T-helper 2 cell treated with Interferon-gamma antibody and Interleukin-4, amounts not matched to agents 5 μg/mL and 100 μg/mL, for 36 hours (primary cell): ENCODE measurements at regions not wholly inside any gene's neighbourhood (a gene's known extent, or its start where the extent isn't known, plus 50 kb on each side); places are given as distances from the start of the nearest gene placed in this dataset.
"Not testable (repeated sequence)": the region's sequence is repeated elsewhere in the genome, so short reads cannot be mapped to it uniquely, and the experiment has no call there.

Experiments
- DNase-seq: peaks from one replicate; pipeline ENCODE4 v3.0.0; 2021; ENCODE audit warnings: low spot score
- H3K27ac Mint-ChIP-seq: one replicate; pipeline ENCODE4 v1.8.0; 2021; ENCODE audit warnings: mild to moderate bottlenecking, mixed read lengths
- H3K27me3 Mint-ChIP-seq: one replicate; pipeline ENCODE4 v1.8.0; 2021; ENCODE audit warnings: low read depth, mixed read lengths
- H3K36me3 Mint-ChIP-seq: one replicate; pipeline ENCODE4 v1.8.0; 2021; ENCODE audit warnings: low read depth, mixed read lengths
- H3K4me1 Mint-ChIP-seq: one replicate; pipeline ENCODE4 v1.8.0; 2021; ENCODE audit warnings: low read depth, mixed read lengths
- H3K4me3 Mint-ChIP-seq: one replicate; pipeline ENCODE4 v1.8.0; 2022; ENCODE audit warnings: mild to moderate bottlenecking, moderate library complexity, mixed read lengths
- H3K9me3 Mint-ChIP-seq: one replicate; pipeline ENCODE4 v1.8.0; 2021; ENCODE audit warnings: mixed read lengths

- Mint-ChIP-seq H3K4me3 (no peak overlapping the region), H3K9me3 (no peaks in the 10 kb centered on the region), H3K27me3 (no peaks in the 10 kb centered on the region), H3K4me1 (no peaks in the 10 kb centered on the region), H3K36me3 (peaks cover 71% of the 10 kb centered on the region), H3K27ac (no peak overlapping the region)
- DNase-seq: no peak
These were observed 51.0 kb downstream of the IARS1 start for GRCh38 chr9:92242260-92243136.

- Mint-ChIP-seq H3K27me3 (no peaks in the 10 kb centered on the region), H3K9me3 (no peaks in the 10 kb centered on the region), H3K36me3 (peaks cover 65% of the 10 kb centered on the region), H3K4me1 (peaks cover 7% of the 10 kb centered on the region), H3K27ac (no peak overlapping the region), H3K4me3 (no peak overlapping the region)
- no peak for DNase-seq
These were observed 56.6 kb downstream of the IARS1 start for GRCh38 chr9:92236915-92237314.

GRCh38 chr9:92236465-92236864 lies 57.0 kb downstream of the IARS1 start:
- Mint-ChIP-seq H3K27ac (no peak overlapping the region), H3K36me3 (peaks cover 61% of the 10 kb centered on the region)

GRCh38 chr9:92234514-92234913 lies 59.0 kb downstream of the IARS1 start:
- Mint-ChIP-seq H3K36me3 (peaks cover 52% of the 10 kb centered on the region), H3K4me1 (peaks cover 7% of the 10 kb centered on the region), H3K9me3 (no peaks in the 10 kb centered on the region), H3K4me3 (no peak overlapping the region), H3K27me3 (no peaks in the 10 kb centered on the region), H3K27ac (no peak overlapping the region)
- no peak for DNase-seq

More at GRCh38 chr9:92236465-92236864, 57.0 kb downstream of the IARS1 start:
- Mint-ChIP-seq H3K27me3 (no peaks in the 10 kb centered on the region), H3K9me3 (no peaks in the 10 kb centered on the region), H3K4me1 (peaks cover 7% of the 10 kb centered on the region), H3K4me3 (no peak overlapping the region)
- no peak for DNase-seq

- peaks cover 50% of the 10 kb centered on the region for H3K36me3 Mint-ChIP-seq
- H3K27me3 Mint-ChIP-seq: no peaks in the 10 kb centered on the region
- H3K4me1 Mint-ChIP-seq: peaks cover 7% of the 10 kb centered on the region
- no peaks in the 10 kb centered on the region for H3K9me3 Mint-ChIP-seq
- H3K4me3 Mint-ChIP-seq: no peak overlapping the region
- DNase-seq: no peak
- H3K27ac Mint-ChIP-seq: no peak overlapping the region
These were observed 61.3 kb downstream of the IARS1 start for GRCh38 chr9:92232190-92232589.

DNA sequence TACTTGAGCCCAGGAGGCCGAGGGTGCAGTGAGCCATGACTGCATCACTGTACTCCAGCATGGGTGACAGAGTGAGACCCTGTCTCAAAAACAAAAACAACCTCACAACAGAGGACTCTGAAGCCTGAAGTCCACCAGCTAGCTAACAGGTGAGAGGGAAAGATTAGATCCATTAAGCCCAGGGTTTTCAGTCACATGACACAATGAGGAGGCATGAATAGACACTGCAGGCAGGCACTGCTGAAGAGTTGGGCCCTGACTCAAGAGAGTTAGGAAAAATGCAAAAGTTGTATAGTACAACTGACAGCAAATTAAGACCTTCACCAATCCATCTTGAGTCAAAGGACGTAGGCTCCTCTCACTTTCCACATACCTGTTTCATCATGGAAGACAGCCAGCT lies 64.9 kb downstream of the IARS1 start:
- DNase-seq: no peak
- Mint-ChIP-seq H3K36me3 (peaks cover 50% of the 10 kb centered on the region), H3K27ac (no peak overlapping the region), H3K27me3 (no peaks in the 10 kb centered on the region), H3K4me1 (peaks cover 8% of the 10 kb centered on the region), H3K9me3 (no peaks in the 10 kb centered on the region), H3K4me3 (no peak overlapping the region)

DNA sequence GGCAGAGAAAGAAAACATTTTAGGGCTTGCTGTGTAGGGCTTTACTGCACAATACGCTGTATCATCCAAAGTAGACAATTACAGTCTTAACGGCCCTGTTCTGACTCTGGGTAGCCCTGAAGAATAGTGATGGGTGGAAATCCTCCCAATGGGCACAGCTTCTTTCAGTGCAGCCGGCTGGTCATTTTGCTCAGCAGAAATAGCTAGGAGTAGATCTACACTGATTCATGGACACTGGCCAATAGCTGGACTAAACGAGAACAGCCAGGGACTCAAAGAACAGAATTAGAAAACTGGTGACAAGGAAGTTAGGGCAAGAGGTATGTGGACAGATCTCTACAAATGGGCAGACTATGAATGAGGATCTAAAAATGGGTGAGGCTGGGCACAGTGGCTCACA lies 69.3 kb downstream of the IARS1 start:
- no peaks in the 10 kb centered on the region for H3K9me3 Mint-ChIP-seq
- H3K4me1 Mint-ChIP-seq: peaks cover 1% of the 10 kb centered on the region
- no peak overlapping the region for H3K4me3 Mint-ChIP-seq
- DNase-seq: no peak
- H3K27ac Mint-ChIP-seq: no peak overlapping the region
- H3K36me3 Mint-ChIP-seq: peaks cover 58% of the 10 kb centered on the region
- H3K27me3 Mint-ChIP-seq: no peaks in the 10 kb centered on the region

DNA sequence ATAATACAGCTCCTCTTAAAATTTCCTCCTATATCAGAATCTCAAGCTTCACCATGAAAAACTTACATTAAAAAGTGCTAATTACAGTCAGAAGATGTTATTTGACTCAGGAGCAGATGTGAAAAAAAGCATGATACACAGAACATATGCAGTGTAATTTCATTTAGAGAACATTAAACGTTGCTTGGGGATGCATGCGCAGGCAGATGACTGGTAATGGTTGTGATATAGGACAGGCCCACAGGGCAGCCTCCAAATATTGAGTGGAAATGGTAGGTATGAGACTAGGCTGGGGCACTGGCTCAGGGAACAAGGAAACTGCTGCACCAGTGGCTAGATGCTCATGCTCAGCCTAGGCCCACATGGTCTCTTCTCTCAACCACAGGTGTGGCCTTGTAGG lies 69.7 kb downstream of the IARS1 start:
- peaks cover 1% of the 10 kb centered on the region for H3K4me1 Mint-ChIP-seq
- no peak overlapping the region for H3K4me3 Mint-ChIP-seq
- H3K9me3 Mint-ChIP-seq: no peaks in the 10 kb centered on the region
- no peak for DNase-seq
- no peak overlapping the region for H3K27ac Mint-ChIP-seq
- no peaks in the 10 kb centered on the region for H3K27me3 Mint-ChIP-seq
- H3K36me3 Mint-ChIP-seq: peaks cover 60% of the 10 kb centered on the region

DNA sequence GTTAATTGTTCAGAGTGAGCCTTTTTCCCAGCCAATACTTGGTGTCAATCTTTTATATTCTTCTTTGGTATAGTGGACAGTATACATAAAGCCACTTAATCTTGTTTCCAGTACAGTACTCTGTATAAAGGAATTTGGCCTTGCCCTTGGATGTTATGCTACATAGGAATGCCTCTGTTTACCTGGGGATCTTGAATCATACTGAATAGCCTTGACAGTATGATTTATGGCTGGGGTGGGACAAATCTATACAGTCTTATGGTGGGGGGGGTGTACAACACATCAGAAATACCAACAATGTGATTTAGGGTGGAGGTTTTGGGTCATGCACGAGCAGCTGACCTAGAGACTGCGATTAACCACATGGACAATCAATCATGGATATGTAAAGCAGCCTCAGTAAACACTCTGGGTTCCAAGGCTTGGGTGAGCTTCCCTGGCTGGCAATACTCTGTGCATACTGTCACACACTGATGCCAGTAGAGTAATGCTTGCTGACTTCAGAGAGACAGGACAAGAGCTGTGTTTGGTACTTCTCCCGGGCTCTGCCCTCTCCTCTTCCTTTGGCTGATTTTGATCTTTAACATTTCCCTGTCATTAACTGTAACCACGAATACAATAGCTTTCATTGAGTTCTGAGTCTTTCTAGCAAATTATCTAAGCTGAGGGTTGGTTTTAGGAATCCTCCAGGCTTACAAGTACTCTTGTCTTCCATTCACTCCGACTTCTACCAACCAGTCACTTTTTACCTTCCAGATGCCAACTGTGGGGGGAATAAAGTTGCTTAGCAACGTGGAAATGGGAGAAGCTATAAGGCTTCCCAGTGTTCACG lies 84.6 kb downstream of the IARS1 start:
- no peak for DNase-seq
- Mint-ChIP-seq H3K4me1 (no peaks in the 10 kb centered on the region), H3K27ac (no peak overlapping the region), H3K27me3 (no peaks in the 10 kb centered on the region), H3K9me3 (no peaks in the 10 kb centered on the region), H3K36me3 (peaks cover 48% of the 10 kb centered on the region), H3K4me3 (no peak overlapping the region)

DNA sequence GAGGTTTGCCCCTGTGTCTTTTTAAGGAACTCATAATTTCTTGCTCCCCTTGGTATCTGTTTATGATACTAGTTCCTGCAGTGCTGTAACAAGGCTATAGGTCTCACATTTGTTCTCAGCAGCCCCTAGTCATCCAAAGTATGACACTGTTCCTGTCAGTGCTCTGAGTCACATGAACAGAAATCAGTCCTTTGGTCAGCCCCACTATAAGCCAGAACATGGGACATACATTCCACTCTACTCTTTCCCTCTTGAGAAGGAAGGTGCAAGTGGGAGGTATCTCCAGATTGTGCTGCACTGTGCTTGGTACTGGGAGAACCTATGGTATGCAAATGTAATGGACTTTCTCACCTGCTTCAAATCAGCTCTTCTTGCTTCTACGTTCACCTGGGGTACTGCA lies 87.0 kb downstream of the IARS1 start:
- H3K4me1 Mint-ChIP-seq: no peaks in the 10 kb centered on the region
- no peaks in the 10 kb centered on the region for H3K27me3 Mint-ChIP-seq
- no peaks in the 10 kb centered on the region for H3K9me3 Mint-ChIP-seq
- no peak for DNase-seq
- no peak overlapping the region for H3K4me3 Mint-ChIP-seq
- no peak overlapping the region for H3K27ac Mint-ChIP-seq
- H3K36me3 Mint-ChIP-seq: peaks cover 33% of the 10 kb centered on the region

- not testable (repeated sequence) for DNase-seq, H3K4me1 Mint-ChIP-seq, H3K4me3 Mint-ChIP-seq, H3K27me3 Mint-ChIP-seq, H3K27ac Mint-ChIP-seq, H3K9me3 Mint-ChIP-seq
- peaks cover 12% of the 10 kb centered on the region for H3K36me3 Mint-ChIP-seq
These were observed 88.7 kb upstream of the SPTLC1 start for GRCh38 chr9:92203887-92204286.

GRCh38 chr9:92198237-92198636 lies 83.0 kb upstream of the SPTLC1 start:
- H3K27me3 Mint-ChIP-seq, H3K27ac Mint-ChIP-seq, H3K4me1 Mint-ChIP-seq, H3K36me3 Mint-ChIP-seq, H3K4me3 Mint-ChIP-seq, DNase-seq: not testable (repeated sequence)
- peaks cover 16% of the 10 kb centered on the region for H3K9me3 Mint-ChIP-seq

DNA sequence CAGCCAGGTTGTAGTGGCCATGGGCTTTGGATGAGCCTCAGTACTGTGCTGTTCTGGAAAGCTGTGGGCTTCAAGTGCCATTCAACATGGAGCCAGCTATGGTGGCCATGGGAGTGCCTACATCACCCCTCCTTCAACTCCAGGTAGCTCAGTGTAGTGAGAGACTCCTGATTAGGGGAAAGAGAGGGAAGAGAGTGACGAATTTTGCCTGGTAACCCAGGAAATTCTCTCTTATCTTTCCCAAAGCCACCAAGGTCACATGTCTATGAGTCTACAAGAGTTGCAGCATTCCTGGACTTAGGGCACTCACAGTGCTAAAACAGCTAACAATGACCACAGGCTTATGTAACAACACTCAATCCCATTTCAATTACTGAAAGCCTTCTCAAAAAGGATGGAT lies 81.7 kb upstream of the SPTLC1 start:
- no peak for DNase-seq
- Mint-ChIP-seq H3K4me1 (no peaks in the 10 kb centered on the region), H3K27me3 (peaks cover 5% of the 10 kb centered on the region), H3K9me3 (peaks cover 16% of the 10 kb centered on the region), H3K36me3 (no peaks in the 10 kb centered on the region), H3K27ac (no peak overlapping the region), H3K4me3 (no peak overlapping the region)

- Mint-ChIP-seq H3K4me3 (no peak overlapping the region), H3K27ac (no peak overlapping the region), H3K9me3 (peaks cover 16% of the 10 kb centered on the region), H3K4me1 (no peaks in the 10 kb centered on the region), H3K36me3 (no peaks in the 10 kb centered on the region), H3K27me3 (peaks cover 5% of the 10 kb centered on the region)
- no peak for DNase-seq
These were observed 81.2 kb upstream of the SPTLC1 start for GRCh38 chr9:92196400-92196799.
